Vagina (tissue), 2 donors: ENCODE measurements at regions not wholly inside any gene's neighbourhood (a gene's known extent, or its start where the extent isn't known, plus 50 kb on each side); places are given as distances from the start of the nearest gene placed in this dataset.

Experiments used
- DNase-seq, 2 donors: peaks; one replicate each; pipeline ENCODE4 v3.0.0-alpha.2; 2017; ENCODE audit errors: extremely low spot score in 2 of 2
- H3K27ac ChIP-seq: fragments of 200-600 bp; sonication (generic); one replicate; pipeline ENCODE4 v1.5.1; 2019
- H3K27me3 ChIP-seq: fragments of 200-600 bp; sonication (generic); one replicate; pipeline ENCODE4 v1.5.1; 2019
- H3K36me3 ChIP-seq, 2 donors: fragments of 200-600 bp; sonication (generic); one replicate each; pipeline ENCODE4 v1.5.1; 2017 to 2019
- H3K4me1 ChIP-seq: fragments of 200-600 bp; sonication (generic); one replicate; pipeline ENCODE4 v1.5.1; 2019
- H3K4me3 ChIP-seq, 2 donors: fragments of 200-600 bp; sonication (generic); 1 replicate in 1 of 2; 2 replicates in 1 of 2; pipeline ENCODE4 v1.5.1; 2016 to 2019
- H3K9me3 ChIP-seq: fragments of 200-600 bp; sonication (generic); one replicate; pipeline ENCODE4 v1.5.1; 2019
- CTCF ChIP-seq, 3 experiments: fragments of 450-650 bp in 2 of 3; fragments of 200-600 bp in 1 of 3; sonication (generic) in 1 of 3; IDR thresholded peaks; one replicate each; pipeline ENCODE4 v1.5.1; 2017 to 2019; ENCODE audit warnings: antibody characterized with exemption in 3 of 3, mild to moderate bottlenecking in 2 of 3, moderate library complexity in 2 of 3
- POLR2A ChIP-seq, 2 donors: fragments of 450-650 bp; IDR thresholded peaks; one replicate each; pipeline ENCODE4 v1.6.1; 2017; ENCODE audit warnings: antibody characterized with exemption in 2 of 2, mild to moderate bottlenecking in 2 of 2, moderate library complexity in 2 of 2
- POLR2AphosphoS5 ChIP-seq, 2 donors: sonication (generic); formaldehyde crosslinking; IDR thresholded peaks; one replicate each; pipeline ENCODE4 v1.9.0; 2017; ENCODE audit warnings: antibody characterized with exemption in 2 of 2, mild to moderate bottlenecking in 2 of 2, low read depth in 1 of 2; ENCODE audit not compliant: insufficient read depth in 1 of 2
- intact Hi-C: fragments of 100-400 bp; cut with DNase I; formaldehyde crosslinking; loops from one replicate; pipeline ENCODE4 v1.15.1; 2023

- DNase-seq, result no peak
- no peak overlapping the region for H3K4me3 ChIP-seq
- intact Hi-C loops, result no loop called here
- no peaks in the 10 kb centered on the region for H3K27me3 ChIP-seq
- H3K36me3 ChIP-seq, result no peaks in the 10 kb centered on the region
- H3K4me1 ChIP-seq, result no peaks in the 10 kb centered on the region
- no peaks in the 10 kb centered on the region for H3K9me3 ChIP-seq
- TF ChIP-seq POLR2A (IDR thresholded peaks at IDR 0.05) (no peak), POLR2AphosphoS5 (IDR thresholded peaks at IDR 0.05; ENCODE audit: insufficient read depth in 1 of 2, low read depth in 1 of 2) (no peak), CTCF (IDR thresholded peaks at IDR 0.05) (no peak)
- H3K27ac ChIP-seq, result no peak overlapping the region
Measured at GRCh38 chr21:35179990-35180540, 131.0 kb upstream of the RUNX1 start.

- no peak overlapping the region for H3K27ac ChIP-seq
- H3K36me3 ChIP-seq, result no peaks in the 10 kb centered on the region
- H3K27me3 ChIP-seq, result no peaks in the 10 kb centered on the region
- no peaks in the 10 kb centered on the region for H3K4me1 ChIP-seq
- no peaks in the 10 kb centered on the region for H3K9me3 ChIP-seq
- no peak for DNase-seq
- H3K4me3 ChIP-seq, result no peak overlapping the region
- intact Hi-C loops, result no loop called here
- TF ChIP-seq CTCF (IDR thresholded peaks at IDR 0.05) (no peak), POLR2A (IDR thresholded peaks at IDR 0.05) (no peak), POLR2AphosphoS5 (IDR thresholded peaks at IDR 0.05; ENCODE audit: insufficient read depth in 1 of 2, low read depth in 1 of 2) (no peak)
Measured at GRCh38 chr21:35178827-35179226, 129.7 kb upstream of the RUNX1 start.

GRCh38 chr21:35178098-35178497 lies 129.0 kb upstream of the RUNX1 start:
- DNase-seq, result no peak
- Histone ChIP-seq H3K9me3 (no peaks in the 10 kb centered on the region), H3K27ac (no peak overlapping the region), H3K4me1 (no peaks in the 10 kb centered on the region), H3K27me3 (no peaks in the 10 kb centered on the region), H3K4me3 (no peak overlapping the region), H3K36me3 (no peaks in the 10 kb centered on the region)
- intact Hi-C loops, result no loop called here
- no peak for TF ChIP-seq CTCF (IDR thresholded peaks at IDR 0.05)
- no peak for TF ChIP-seq POLR2AphosphoS5 (IDR thresholded peaks at IDR 0.05; ENCODE audit: insufficient read depth in 1 of 2, low read depth in 1 of 2)
- TF ChIP-seq POLR2A (IDR thresholded peaks at IDR 0.05), result no peak

- H3K4me1 ChIP-seq, result no peaks in the 10 kb centered on the region
- H3K36me3 ChIP-seq, result no peaks in the 10 kb centered on the region
- H3K9me3 ChIP-seq, result no peaks in the 10 kb centered on the region
- no peak overlapping the region for H3K4me3 ChIP-seq
- TF ChIP-seq POLR2AphosphoS5 (IDR thresholded peaks at IDR 0.05; ENCODE audit: insufficient read depth in 1 of 2, low read depth in 1 of 2) (no peak), CTCF (IDR thresholded peaks at IDR 0.05) (no peak), POLR2A (IDR thresholded peaks at IDR 0.05) (no peak)
- no peak for DNase-seq
- H3K27me3 ChIP-seq, result no peaks in the 10 kb centered on the region
- no peak overlapping the region for H3K27ac ChIP-seq
- intact Hi-C loops, result no loop called here
Measured at GRCh38 chr21:35172231-35172630, 123.1 kb upstream of the RUNX1 start.

- no peak overlapping the region for H3K27ac ChIP-seq
- no peaks in the 10 kb centered on the region for H3K9me3 ChIP-seq
- H3K36me3 ChIP-seq, result no peaks in the 10 kb centered on the region
- H3K4me3 ChIP-seq, result no peak overlapping the region
- intact Hi-C loops, result no loop called here
- no peak for DNase-seq
- H3K27me3 ChIP-seq, result no peaks in the 10 kb centered on the region
- no peak for TF ChIP-seq POLR2AphosphoS5 (IDR thresholded peaks at IDR 0.05; ENCODE audit: insufficient read depth in 1 of 2, low read depth in 1 of 2)
- no peak for TF ChIP-seq POLR2A (IDR thresholded peaks at IDR 0.05)
- TF ChIP-seq CTCF (IDR thresholded peaks at IDR 0.05), result no peak
- no peaks in the 10 kb centered on the region for H3K4me1 ChIP-seq
Measured at GRCh38 chr21:35171385-35171784, 122.3 kb upstream of the RUNX1 start.
